ENCODE measurements at regions not wholly inside any gene's neighbourhood (a gene's known extent, or its start where the extent isn't known, plus 50 kb on each side); places are given as distances from the start of the nearest gene placed in this dataset.

- ATAC-seq (no peak), DNase-seq (no peak)
- intact Hi-C loops (cut with DNase I): no loop called here
Measured at GRCh38 chr10:44822966-44823365, 88.2 kb upstream of the TMEM72 start.

DNA sequence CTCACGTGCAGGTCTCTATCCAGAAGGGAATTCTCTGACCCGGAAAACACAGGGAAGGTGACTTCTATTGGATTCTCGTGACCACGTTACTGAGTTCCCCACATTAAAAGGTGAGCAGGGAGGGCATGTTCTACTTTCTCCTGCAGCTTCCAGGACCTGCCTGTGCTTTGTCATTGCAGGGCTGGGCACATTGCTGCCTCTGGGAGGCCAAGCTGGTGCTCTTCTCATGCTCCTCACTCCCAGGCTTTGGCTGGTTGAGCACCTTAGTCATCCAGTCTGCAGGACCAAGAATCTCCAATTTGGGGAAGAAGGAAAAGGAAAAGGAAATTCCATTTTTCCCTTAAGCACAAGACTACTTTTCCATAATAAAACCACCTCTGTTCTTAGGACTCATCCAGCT lies 86.5 kb upstream of the TMEM72 start:
- intact Hi-C loops (cut with DNase I): no loop called here
- ATAC-seq (no peak), DNase-seq (no peak)

GRCh38 chr10:44827431-44828006 lies 83.6 kb upstream of the TMEM72 start:
- DNase-seq (no peak), ATAC-seq (peak in 1 of 2 donors; percentile 60)
- intact Hi-C loops (cut with DNase I): no loop called here

DNA sequence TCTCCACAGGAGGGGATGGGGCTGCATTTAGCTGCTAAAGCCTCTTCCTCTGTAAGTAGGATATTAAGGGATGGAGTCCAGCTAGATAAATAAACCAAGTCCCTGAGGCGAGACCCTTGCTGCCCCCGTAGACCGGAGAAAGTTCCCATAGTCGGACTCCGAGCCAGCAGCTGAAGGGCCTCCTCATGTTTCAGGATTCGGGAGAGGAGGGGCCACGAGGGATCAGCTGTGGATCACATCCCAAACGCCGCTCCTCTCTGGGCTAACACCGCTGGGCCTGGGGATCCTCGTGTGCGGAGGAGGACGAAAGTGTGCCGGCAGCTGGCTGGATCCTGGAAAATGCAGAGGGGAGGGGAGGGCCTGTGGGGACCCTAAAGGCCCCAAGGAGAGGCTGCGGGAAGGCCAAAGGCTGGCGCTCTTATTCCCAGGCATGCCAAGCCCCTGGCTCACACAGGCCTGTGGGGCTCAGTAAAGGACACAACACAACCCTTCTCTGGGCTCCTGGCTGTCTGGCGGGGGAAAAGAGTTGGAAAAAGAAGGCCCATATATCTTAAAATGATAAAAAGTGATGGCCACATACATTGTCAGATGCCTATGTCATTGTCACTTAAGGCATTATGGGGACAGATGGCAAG lies 82.5 kb upstream of the TMEM72 start:
- DNase-seq: no peak
- peak; percentile 85 to 88 for ATAC-seq
- intact Hi-C loops (cut with DNase I): no loop called here

- ATAC-seq (no peak), DNase-seq (no peak)
- intact Hi-C loops (cut with DNase I): no loop called here
Measured at GRCh38 chr10:44829426-44829825, 81.7 kb upstream of the TMEM72 start.

GRCh38 chr10:44830022-44830421 lies 81.1 kb upstream of the TMEM72 start:
- intact Hi-C loops (cut with DNase I): no loop called here
- ATAC-seq: no peak

DNA sequence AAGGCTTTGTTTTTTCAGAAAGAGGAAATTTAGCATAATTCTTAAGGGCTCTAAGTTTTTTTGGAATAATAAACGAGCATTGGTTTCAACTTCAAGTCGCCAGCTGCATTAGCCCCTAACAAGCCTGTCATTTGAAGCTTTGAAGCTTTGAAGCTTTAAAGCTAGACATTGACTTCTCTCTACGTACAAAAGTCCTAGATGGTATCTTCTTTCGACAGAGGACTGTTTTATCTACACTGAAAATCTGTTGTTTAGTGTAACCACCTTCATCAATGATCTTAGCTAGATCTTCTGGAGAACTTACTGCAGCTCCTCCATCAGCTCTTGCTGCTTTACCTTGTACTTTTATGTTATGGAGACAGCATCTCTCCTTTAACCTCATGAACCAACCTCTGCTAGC lies 79.6 kb upstream of the TMEM72 start:
- DNase-seq: no peak
- intact Hi-C loops (cut with DNase I): no loop called here
- ATAC-seq: no peak

More at GRCh38 chr10:44830022-44830421, 81.1 kb upstream of the TMEM72 start:
- DNase-seq: no peak

DNA sequence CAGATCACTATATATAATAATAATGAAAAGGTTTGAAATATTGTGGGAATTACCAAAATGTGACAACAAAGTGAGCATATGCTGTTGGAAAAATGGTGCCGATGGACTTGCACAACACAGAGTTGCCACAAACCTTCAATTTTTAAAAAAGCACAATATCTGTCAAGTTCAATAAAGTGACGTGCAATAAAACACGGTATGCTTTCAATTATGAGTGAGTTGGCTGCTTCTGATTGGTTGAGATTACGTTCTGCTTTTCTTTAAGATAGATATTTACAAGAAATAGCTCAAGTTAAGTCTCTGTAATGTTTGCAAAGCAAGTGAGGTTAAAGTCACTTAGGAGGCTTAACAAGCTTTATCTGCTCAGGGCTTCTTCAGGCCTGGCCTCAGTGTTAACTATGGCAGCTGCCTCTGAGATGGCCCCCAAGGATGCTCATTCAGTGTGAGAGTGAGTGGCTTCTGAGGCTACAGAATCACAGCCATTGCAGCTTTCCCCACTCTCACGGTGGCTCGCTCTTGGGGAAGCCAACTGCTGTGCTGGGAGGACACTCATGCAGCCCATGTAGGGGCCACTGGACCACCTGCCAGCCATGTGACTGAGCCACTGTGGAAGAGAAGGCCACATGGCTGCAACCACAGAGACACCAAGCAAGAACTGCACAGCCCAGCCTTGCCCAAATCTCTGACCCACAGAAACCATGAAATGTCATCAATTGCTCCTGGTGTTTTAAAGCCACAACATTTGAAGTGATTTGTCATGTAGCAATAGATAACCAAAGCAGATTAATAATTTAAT lies 78.3 kb upstream of the TMEM72 start:
- intact Hi-C loops (cut with DNase I): no loop called here
- ATAC-seq (no peak), DNase-seq (no peak)

GRCh38 chr10:44834131-44834530 lies 77.0 kb upstream of the TMEM72 start:
- ATAC-seq (no peak), DNase-seq (no peak)
- intact Hi-C loops (cut with DNase I): no loop called here

GRCh38 chr10:44835300-44835699 lies 75.8 kb upstream of the TMEM72 start:
- DNase-seq: no peak
- intact Hi-C loops (cut with DNase I): no loop called here
- no peak for ATAC-seq

DNA sequence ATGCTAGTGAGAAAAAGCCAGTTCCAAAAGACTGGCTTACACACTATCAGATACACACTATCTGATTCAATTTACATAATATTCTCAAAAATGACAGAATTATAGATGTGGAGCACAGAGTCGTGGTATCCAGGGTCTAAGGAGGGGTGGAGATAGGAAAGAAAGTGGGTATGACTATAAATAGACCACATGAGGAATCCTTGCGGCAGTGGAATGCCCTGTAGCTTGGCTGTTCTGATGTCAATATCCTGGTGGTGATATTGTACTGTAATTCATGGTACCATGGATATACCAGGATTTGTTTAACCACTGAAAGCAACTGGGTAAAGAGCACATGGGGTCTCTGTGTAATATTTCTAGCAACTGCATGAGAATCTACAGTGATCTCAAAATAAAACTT lies 67.7 kb upstream of the TMEM72 start:
- no peak for DNase-seq
- intact Hi-C loops (cut with DNase I): no loop called here
- no peak for ATAC-seq

GRCh38 chr10:44845361-44846175 lies 65.6 kb upstream of the TMEM72 start:
- intact Hi-C loops (cut with DNase I): no loop called here
- DNase-seq: no peak
- ATAC-seq: no peak

DNA sequence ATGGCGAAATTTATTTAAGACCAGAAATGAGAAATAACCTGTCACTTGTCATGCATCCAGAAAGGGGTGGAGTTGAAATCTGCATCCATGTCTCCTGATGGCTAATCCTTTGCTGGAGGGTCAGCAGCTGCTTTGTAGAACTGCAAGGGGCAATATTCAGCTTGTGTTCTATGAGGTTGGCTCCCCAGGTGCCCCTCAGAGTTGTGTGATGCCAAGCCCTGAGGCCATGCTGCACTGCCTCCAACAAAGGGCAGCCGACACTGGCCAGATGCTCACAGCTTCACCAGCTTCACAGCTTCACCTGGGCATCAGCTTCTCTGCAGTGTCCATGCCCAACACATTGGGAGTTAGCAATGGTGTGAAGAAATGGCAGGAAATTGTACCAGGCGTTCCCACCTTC lies 64.0 kb upstream of the TMEM72 start:
- no peak for ATAC-seq
- no peak for DNase-seq
- intact Hi-C loops (cut with DNase I): no loop called here

- intact Hi-C loops (cut with DNase I): no loop called here
- no peak for DNase-seq
- no peak for ATAC-seq
Measured at GRCh38 chr10:44848211-44848610, 62.9 kb upstream of the TMEM72 start.

DNA sequence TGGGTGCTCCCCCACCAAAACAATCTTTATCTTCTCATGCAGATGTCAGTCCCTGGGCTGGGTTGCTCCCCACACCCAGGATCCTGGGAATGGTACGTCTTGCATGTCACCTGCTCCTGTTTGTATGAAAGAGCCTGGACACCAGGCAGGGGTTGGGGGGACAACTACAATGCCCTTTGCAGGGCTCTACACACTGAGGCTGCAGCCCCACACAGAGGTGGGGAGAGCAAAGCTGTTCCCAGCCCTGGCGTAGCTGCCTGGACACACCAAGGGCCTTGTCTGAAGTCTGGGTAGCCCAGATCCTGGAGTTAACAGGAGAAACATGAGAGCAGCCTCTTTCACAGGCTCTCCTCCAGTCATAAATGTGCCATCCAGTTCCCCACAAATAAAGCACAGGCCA lies 61.2 kb upstream of the TMEM72 start:
- ATAC-seq: no peak

GRCh38 chr10:44850356-44850934 lies 60.7 kb upstream of the TMEM72 start:
- DNase-seq (no peak), ATAC-seq (no peak)
- intact Hi-C loops (cut with DNase I): no loop called here

More for the DNA sequence above, 61.2 kb upstream of the TMEM72 start:
- no peak for DNase-seq
- intact Hi-C loops (cut with DNase I): no loop called here

DNA sequence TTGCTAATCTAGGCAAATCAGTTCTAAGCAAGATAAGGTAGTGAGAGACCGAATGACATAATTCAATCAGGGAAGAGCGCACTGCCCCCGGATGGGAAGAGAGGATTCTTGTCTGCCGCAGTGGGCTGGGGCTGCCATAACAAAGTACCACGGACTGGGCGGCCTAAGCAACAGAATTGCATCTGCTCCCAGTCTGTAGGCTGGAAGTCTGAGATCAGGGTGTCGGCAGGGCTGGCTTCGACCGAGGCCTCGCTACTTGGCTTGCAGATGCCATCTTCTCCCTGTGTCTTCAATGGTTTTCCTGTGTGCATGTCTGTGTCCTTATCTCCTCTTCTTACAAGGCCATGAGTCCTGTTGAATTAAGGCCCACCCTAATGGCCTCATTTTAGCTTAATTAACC lies 59.7 kb upstream of the TMEM72 start:
- DNase-seq (no peak), ATAC-seq (no peak)
- intact Hi-C loops (cut with DNase I): no loop called here

DNA sequence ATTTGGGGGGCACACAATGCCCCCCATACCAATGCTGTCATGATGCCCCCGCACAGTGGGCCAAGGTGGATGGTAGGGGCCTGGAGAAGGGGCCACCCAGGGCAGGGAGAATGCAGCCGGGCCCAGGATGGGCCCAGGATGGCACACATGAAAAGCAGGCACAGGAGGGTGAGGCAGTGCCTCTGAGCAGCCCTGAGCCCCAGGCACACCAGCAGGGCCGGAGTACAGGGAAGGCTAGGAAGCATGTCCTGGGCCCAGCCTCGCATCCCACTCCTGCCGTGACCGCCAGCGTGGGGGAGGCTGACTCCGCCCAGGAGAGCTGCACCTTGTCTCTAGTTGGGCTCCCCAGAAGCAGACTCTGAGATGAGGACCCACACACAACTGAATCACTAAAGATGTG lies 59.3 kb upstream of the TMEM72 start:
- DNase-seq (no peak), ATAC-seq (no peak)
- intact Hi-C loops (cut with DNase I): no loop called here

GRCh38 chr10:44853148-44853734 lies 57.9 kb upstream of the TMEM72 start:
- DNase-seq (no peak), ATAC-seq (peak in 1 of 2 donors; percentile 39)
- intact Hi-C loops (cut with DNase I): no loop called here

Measured in left cardiac atrium (tissue), 4 donors.